OCI-LY7 (cell line): ENCODE measurements at regions not wholly inside any gene's neighbourhood (a gene's known extent, or its start where the extent isn't known, plus 50 kb on each side); places are given as distances from the start of the nearest gene placed in this dataset.

Experiments used
- BruUV-seq: library from RNA; stranded (reverse); fragments of 400-500 nt; replicated peaks from 2 replicates; lab custom pipeline; 2021; lab: Mats Ljungman, UMichigan
- CTCF ChIA-PET: fragments of 300-600 bp; sonication (Branson Sonifier 250); formaldehyde crosslinking; loops from one replicate; lab custom pipeline; 2022; ENCODE audit warnings: antibody characterized with exemption; ENCODE audit not compliant: unreplicated experiment; lab: Charles Lee
- POLR2A ChIA-PET: fragments of 300-600 bp; sonication (Branson Sonifier 250); formaldehyde crosslinking; loops from one replicate; lab custom pipeline; 2022; ENCODE audit warnings: antibody characterized with exemption; lab: Charles Lee
- DNase-seq: peaks from one replicate; pipeline ENCODE4 v3.0.0-alpha.2; 2015; ENCODE audit warnings: low spot score
- H2AFZ ChIP-seq: fragments of 200-600 bp; sonication (generic), shearing (Covaris generic); 2 replicates; pipeline ENCODE4 v1.6.1; 2014; ENCODE audit warnings: mild to moderate bottlenecking, antibody characterized with exemption, low read length, moderate library complexity
- H3K27ac ChIP-seq: fragments of 200-600 bp; sonication (generic); 2 replicates; pipeline ENCODE4 v1.5.1; 2014; ENCODE audit warnings: mixed run types, low read depth, mild to moderate bottlenecking, moderate library complexity, low read length, inconsistent platforms; ENCODE audit not compliant: poor library complexity, severe bottlenecking
- H3K36me3 ChIP-seq: fragments of 200-600 bp; sonication (generic); 2 replicates; pipeline ENCODE4 v1.6.1; 2014; ENCODE audit warnings: mild to moderate bottlenecking, antibody characterized with exemption, low read length, moderate library complexity, mixed read lengths; ENCODE audit not compliant: insufficient read depth
- H3K4me1 ChIP-seq: fragments of 200-600 bp; sonication (generic); 2 replicates; pipeline ENCODE4 v1.5.1; 2014; ENCODE audit warnings: mild to moderate bottlenecking, low read length; ENCODE audit not compliant: insufficient read depth, poor library complexity, severe bottlenecking
- H3K4me2 ChIP-seq: fragments of 200-600 bp; sonication (generic); 2 replicates; pipeline ENCODE4 v1.6.1; 2014; ENCODE audit warnings: mild to moderate bottlenecking, low read length
- H3K4me3 ChIP-seq: fragments of 200-600 bp; sonication (generic); 2 replicates; pipeline ENCODE4 v1.5.1; 2014; ENCODE audit warnings: mild to moderate bottlenecking, low read depth, low read length; ENCODE audit not compliant: poor library complexity, severe bottlenecking
- H3K79me2 ChIP-seq: fragments of 200-600 bp; sonication (generic); 2 replicates; pipeline ENCODE4 v1.6.1; 2016; ENCODE audit warnings: low read depth, mild to moderate bottlenecking, low read length, moderate library complexity, mixed read lengths; ENCODE audit not compliant: insufficient read depth
- H3K9me2 ChIP-seq: fragments of 200-600 bp; sonication (generic); 2 replicates; pipeline ENCODE4 v1.6.1; 2016; ENCODE audit warnings: mild to moderate bottlenecking, low read length, mixed read lengths; ENCODE audit not compliant: insufficient read depth
- H3K9me3 ChIP-seq: fragments of 200-600 bp; sonication (generic); 2 replicates; pipeline ENCODE4 v1.6.1; 2014; ENCODE audit warnings: mild to moderate bottlenecking, mixed run types, low read length, mixed read lengths
- H4K20me1 ChIP-seq: fragments of 200-600 bp; sonication (generic); 2 replicates; pipeline ENCODE4 v1.6.1; 2014; ENCODE audit warnings: mild to moderate bottlenecking, antibody characterized with exemption, low read length, moderate library complexity, mixed read lengths; ENCODE audit not compliant: insufficient read depth
- EZH2phosphoT487 ChIP-seq: fragments of 200-600 bp; sonication (generic); IDR thresholded peaks from 2 replicates; pipeline ENCODE4 v1.6.1; 2018; ENCODE audit warnings: low read depth, borderline replicate concordance, mild to moderate bottlenecking, mixed run types, antibody characterized with exemption, low read length, moderate library complexity, mixed read lengths
- intact Hi-C: fragments of 100-400 bp; cut with micrococcal nuclease; formaldehyde crosslinking; loops from one replicate; pipeline ENCODE4 v1.10.0; 2022; ENCODE audit not compliant: unreplicated experiment
- TF ChIP-seq, protein P1 (sequence below): fragments of 200-600 bp; sonication (generic); conservative IDR thresholded peaks from 2 replicates; pipeline ENCODE4 v1.5.1; 2014; ENCODE audit warnings: mild to moderate bottlenecking, antibody characterized with exemption, low read length, moderate library complexity, mixed read lengths

- H3K4me1 ChIP-seq = no peaks in the 10 kb centered on the region
- no peaks in the 10 kb centered on the region for H3K9me3 ChIP-seq
- TF ChIP-seq, protein P1, sequence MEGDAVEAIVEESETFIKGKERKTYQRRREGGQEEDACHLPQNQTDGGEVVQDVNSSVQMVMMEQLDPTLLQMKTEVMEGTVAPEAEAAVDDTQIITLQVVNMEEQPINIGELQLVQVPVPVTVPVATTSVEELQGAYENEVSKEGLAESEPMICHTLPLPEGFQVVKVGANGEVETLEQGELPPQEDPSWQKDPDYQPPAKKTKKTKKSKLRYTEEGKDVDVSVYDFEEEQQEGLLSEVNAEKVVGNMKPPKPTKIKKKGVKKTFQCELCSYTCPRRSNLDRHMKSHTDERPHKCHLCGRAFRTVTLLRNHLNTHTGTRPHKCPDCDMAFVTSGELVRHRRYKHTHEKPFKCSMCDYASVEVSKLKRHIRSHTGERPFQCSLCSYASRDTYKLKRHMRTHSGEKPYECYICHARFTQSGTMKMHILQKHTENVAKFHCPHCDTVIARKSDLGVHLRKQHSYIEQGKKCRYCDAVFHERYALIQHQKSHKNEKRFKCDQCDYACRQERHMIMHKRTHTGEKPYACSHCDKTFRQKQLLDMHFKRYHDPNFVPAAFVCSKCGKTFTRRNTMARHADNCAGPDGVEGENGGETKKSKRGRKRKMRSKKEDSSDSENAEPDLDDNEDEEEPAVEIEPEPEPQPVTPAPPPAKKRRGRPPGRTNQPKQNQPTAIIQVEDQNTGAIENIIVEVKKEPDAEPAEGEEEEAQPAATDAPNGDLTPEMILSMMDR = no peak
- POLR2A ChIA-PET = no interaction called here
- no peaks in the 10 kb centered on the region for H3K79me2 ChIP-seq
- H2AFZ ChIP-seq = no peak overlapping the region
- no peak for DNase-seq
- no peak overlapping the region for H3K4me2 ChIP-seq
- H3K27ac ChIP-seq = no peak overlapping the region
- CTCF ChIA-PET = no interaction called here
- no peaks in the 10 kb centered on the region for H3K36me3 ChIP-seq
- H3K9me2 ChIP-seq = no peaks in the 10 kb centered on the region
- no peaks in the 10 kb centered on the region for H4K20me1 ChIP-seq
- H3K4me3 ChIP-seq = no peak overlapping the region
- no TSS peak for BruUV-seq
- intact Hi-C loops = no loop called here
These were observed 576.5 kb upstream of the EDIL3 start for GRCh38 chr5:84961193-84961592.

DNA sequence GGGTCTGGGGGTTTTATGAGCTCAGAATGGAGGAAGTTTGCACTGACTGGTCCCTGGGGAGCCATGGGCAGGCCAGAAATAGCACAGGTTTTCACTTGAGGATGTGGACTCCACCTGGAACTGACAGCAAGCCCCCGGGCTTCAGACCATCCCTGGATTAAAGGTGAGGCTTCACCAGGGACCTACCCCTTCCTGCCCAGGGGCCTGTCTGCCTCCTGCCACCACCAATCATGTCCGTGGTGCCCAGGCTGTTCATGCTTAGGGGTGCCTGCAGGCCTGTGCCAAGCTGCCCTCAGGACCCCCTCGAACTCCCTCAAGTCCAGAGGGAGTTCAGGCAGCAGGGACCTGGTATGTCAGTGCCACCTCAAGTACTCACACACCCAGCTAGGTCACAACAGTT lies 577.2 kb upstream of the EDIL3 start:
- no peak overlapping the region for H2AFZ ChIP-seq
- intact Hi-C loops = no loop called here
- no peaks in the 10 kb centered on the region for H3K36me3 ChIP-seq
- no TSS peak for BruUV-seq
- H3K9me3 ChIP-seq = no peaks in the 10 kb centered on the region
- no peak for TF ChIP-seq EZH2phosphoT487
- TF ChIP-seq, protein P1 = no peak
- POLR2A ChIA-PET = interaction anchor here (0.6 kb wide), 1 partner anchor 350 kb away, joined by 3 read pairs; no protein-coding TSS in a partner anchor
- H3K27ac ChIP-seq = no peak overlapping the region
- H3K4me1 ChIP-seq = no peaks in the 10 kb centered on the region
- DNase-seq = no peak
- H3K9me2 ChIP-seq = no peaks in the 10 kb centered on the region
- no peak overlapping the region for H3K4me2 ChIP-seq
- CTCF ChIA-PET = no interaction called here
- H4K20me1 ChIP-seq = no peaks in the 10 kb centered on the region
- no peaks in the 10 kb centered on the region for H3K79me2 ChIP-seq
- no peak overlapping the region for H3K4me3 ChIP-seq

GRCh38 chr5:84983093-84983492 lies 598.4 kb upstream of the EDIL3 start:
- Histone ChIP-seq H3K9me3 (no peaks in the 10 kb centered on the region), H3K27ac (no peak overlapping the region), H3K36me3 (no peaks in the 10 kb centered on the region), H3K9me2 (no peaks in the 10 kb centered on the region), H4K20me1 (no peaks in the 10 kb centered on the region), H3K4me2 (no peak overlapping the region), H3K4me1 (no peaks in the 10 kb centered on the region), H2AFZ (no peak overlapping the region), H3K79me2 (no peaks in the 10 kb centered on the region), H3K4me3 (no peak overlapping the region)
- ChIA-PET CTCF (no interaction called here), POLR2A (no interaction called here)
- no peak for DNase-seq
- no TSS peak for BruUV-seq
- no peak for TF ChIP-seq EZH2phosphoT487
- TF ChIP-seq, protein P1 = no peak
- intact Hi-C loops = no loop called here
